IPS-20b (cell line): ENCODE measurements at regions not wholly inside any gene's neighbourhood (a gene's known extent, or its start where the extent isn't known, plus 50 kb on each side); places are given as distances from the start of the nearest gene placed in this dataset.
"Not testable (repeated sequence)": the region's sequence is repeated elsewhere in the genome, so short reads cannot be mapped to it uniquely, and the experiment has no call there.

Experiments
- H3K27ac ChIP-seq: one replicate; pipeline ENCODE4 v1.5.1; 2013; ENCODE audit warnings: low read length
- H3K27me3 ChIP-seq: 2 replicates; pipeline ENCODE4 v1.6.1; 2013; ENCODE audit warnings: mild to moderate bottlenecking, low read length, inconsistent platforms; ENCODE audit not compliant: insufficient read depth
- H3K36me3 ChIP-seq: 2 replicates; pipeline ENCODE4 v1.6.1; 2013; ENCODE audit warnings: low read depth, mild to moderate bottlenecking, inconsistent platforms, low read length, moderate library complexity; ENCODE audit not compliant: insufficient read depth
- H3K4me1 ChIP-seq: 2 replicates; pipeline ENCODE4 v1.6.1; 2013; ENCODE audit warnings: mild to moderate bottlenecking, control low read depth, inconsistent platforms, low read length, moderate library complexity; ENCODE audit not compliant: insufficient read depth
- H3K4me3 ChIP-seq: 2 replicates; pipeline ENCODE4 v1.5.1; 2013; ENCODE audit warnings: mild to moderate bottlenecking, low read length, inconsistent platforms
- H3K9ac ChIP-seq: 2 replicates; pipeline ENCODE4 v1.6.1; 2013; ENCODE audit warnings: low read depth, mild to moderate bottlenecking, inconsistent platforms, low read length, moderate library complexity
- H3K9me3 ChIP-seq: 2 replicates; pipeline ENCODE4 v1.6.1; 2013; ENCODE audit warnings: mild to moderate bottlenecking, low read depth, low read length, inconsistent platforms; ENCODE audit not compliant: insufficient read depth

- Histone ChIP-seq H3K9me3 (no peaks in the 10 kb centered on the region), H3K9ac (no peak overlapping the region), H3K4me1 (peaks cover 3% of the 10 kb centered on the region; the same call in 1 of the 2 replicates), H3K27ac (no peak overlapping the region), H3K4me3 (no peak overlapping the region), H3K27me3 (no peaks in the 10 kb centered on the region), H3K36me3 (no peaks in the 10 kb centered on the region)
Observed at GRCh38 chr6:147936703-147937470, 405.8 kb upstream of the SASH1 start.

DNA sequence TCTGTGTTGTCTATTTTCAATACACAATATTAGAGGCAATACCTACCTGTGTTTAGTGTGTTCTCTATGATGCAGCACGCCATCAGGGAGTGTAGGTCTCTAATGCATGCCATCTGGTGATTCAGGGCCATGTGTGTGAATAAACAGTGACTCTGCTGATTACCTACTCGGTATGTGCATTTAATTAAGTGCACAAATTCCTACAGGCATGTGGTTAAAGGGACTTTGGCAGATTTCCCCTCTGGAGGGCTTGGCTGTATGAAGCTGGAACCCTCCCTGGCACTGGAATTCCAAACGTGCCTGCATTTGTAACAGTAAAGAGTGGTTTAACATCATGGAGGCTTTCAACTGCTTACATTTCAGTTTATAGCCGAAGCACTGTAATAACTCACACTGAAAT is 401.5 kb upstream of the SASH1 start:
- Histone ChIP-seq H3K36me3 (no peaks in the 10 kb centered on the region), H3K9me3 (peaks cover 26% of the 10 kb centered on the region), H3K4me1 (peaks cover 5% of the 10 kb centered on the region; the same call in 1 of the 2 replicates), H3K27ac (no peak overlapping the region), H3K27me3 (no peaks in the 10 kb centered on the region), H3K9ac (no peak overlapping the region), H3K4me3 (no peak overlapping the region)

DNA sequence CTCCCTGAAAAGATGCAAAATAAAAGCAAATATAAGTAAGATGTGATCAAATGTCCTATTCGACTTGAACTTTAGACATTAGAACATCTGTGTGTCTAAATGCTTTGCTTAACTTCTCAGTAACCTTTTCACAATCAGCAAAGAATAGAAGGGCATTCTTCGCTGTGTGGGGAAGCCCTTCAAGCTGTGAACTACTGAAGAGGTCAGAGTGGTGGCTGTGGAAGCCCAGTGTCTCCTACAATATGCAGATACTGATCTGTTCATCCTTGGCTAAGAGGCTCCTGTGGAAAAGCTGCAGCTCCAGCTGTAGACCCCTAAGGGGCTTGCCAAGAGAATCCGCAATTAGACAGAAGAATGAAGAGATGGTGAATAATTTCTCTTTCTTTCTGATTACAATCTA is 400.3 kb upstream of the SASH1 start:
- Histone ChIP-seq H3K27me3 (no peaks in the 10 kb centered on the region), H3K9ac (no peak overlapping the region), H3K4me3 (no peak overlapping the region), H3K27ac (no peak overlapping the region), H3K4me1 (peaks cover 5% of the 10 kb centered on the region; the same call in 1 of the 2 replicates), H3K9me3 (peaks cover 26% of the 10 kb centered on the region), H3K36me3 (no peaks in the 10 kb centered on the region)

DNA sequence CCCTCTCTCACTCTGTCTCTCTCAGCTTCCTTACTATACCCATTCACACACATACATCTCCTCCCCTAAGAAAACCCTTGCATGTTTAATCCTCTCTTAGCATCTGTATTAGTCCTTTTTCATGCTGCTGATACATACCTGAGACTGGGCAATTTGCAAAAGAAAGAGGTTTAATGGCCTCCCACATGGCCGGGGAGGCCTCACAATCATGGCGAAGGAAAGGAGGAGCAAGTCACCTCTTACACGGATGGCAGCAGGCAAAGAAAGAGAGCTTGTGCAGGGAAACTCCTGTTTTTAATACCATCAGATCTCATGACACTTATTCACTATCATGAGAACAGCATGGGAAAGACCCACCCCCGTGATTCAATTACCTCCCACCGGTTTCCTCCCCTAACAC is 398.5 kb upstream of the SASH1 start:
- H3K36me3 ChIP-seq = no peaks in the 10 kb centered on the region
- no peak overlapping the region for H3K9ac ChIP-seq
- H3K4me1 ChIP-seq = peaks cover 5% of the 10 kb centered on the region; the same call in 1 of the 2 replicates
- no peak overlapping the region for H3K4me3 ChIP-seq
- no peak overlapping the region for H3K27ac ChIP-seq
- H3K27me3 ChIP-seq = no peaks in the 10 kb centered on the region
- H3K9me3 ChIP-seq = peaks cover 26% of the 10 kb centered on the region

- Histone ChIP-seq H3K36me3 (no peaks in the 10 kb centered on the region), H3K4me3 (no peak overlapping the region), H3K9me3 (peaks cover 26% of the 10 kb centered on the region), H3K27ac (no peak overlapping the region), H3K27me3 (no peaks in the 10 kb centered on the region), H3K4me1 (no peaks in the 10 kb centered on the region), H3K9ac (no peak overlapping the region)
Observed at GRCh38 chr6:147947521-147947920, 395.1 kb upstream of the SASH1 start.

DNA sequence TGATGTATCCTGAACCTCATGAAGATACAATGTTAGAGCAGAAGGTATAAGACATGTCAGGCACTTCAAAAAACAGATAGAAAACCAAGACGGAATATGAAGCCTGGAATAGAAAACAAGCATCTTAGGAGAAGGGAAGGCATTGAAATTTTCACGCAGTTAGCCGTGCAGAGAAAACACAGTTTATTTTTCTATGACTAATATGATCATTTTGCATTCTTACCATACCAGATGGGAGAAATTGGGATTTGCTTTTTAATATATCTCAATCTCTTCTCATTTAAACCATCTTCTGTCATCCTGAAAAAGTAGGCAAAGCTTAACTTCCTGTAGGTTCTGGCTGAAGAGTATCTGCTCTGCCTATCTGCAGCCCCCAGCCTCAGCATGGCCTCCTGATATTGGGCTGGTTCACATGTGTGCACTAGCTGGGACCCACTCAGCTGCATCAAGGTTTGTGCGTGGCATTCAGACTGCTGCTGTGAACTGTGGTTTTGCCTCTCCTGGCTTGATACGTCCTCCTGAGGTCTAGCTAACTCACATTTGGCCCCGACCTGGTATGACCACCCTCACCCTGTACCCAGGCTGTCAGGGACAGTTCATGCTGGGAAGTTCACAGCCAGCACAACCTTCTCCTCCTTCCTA is 392.5 kb upstream of the SASH1 start:
- no peaks in the 10 kb centered on the region for H3K36me3 ChIP-seq
- no peak overlapping the region for H3K27ac ChIP-seq
- H3K9ac ChIP-seq = no peak overlapping the region
- H3K9me3 ChIP-seq = peaks cover 9% of the 10 kb centered on the region
- H3K4me1 ChIP-seq = no peaks in the 10 kb centered on the region
- H3K4me3 ChIP-seq = no peak overlapping the region
- no peaks in the 10 kb centered on the region for H3K27me3 ChIP-seq

DNA sequence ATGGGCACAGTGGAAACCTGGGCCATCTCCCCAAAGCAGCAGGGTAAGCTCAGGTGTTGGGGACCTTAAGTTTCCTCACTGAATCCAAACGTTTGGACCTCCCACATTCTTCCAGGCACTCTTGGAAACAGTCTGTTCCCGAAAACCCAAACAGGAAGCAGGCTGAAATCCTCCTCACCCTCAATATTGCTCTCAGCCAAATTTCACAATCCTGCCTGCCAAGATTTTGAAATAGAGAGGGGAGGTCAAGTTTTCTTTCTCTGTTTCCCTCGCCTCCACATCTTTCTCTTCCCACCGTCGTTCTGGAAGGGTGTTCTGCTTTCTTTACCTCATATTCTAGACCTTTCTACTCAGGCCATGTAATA is 392.0 kb upstream of the SASH1 start:
- no peak overlapping the region for H3K9ac ChIP-seq
- no peak overlapping the region for H3K4me3 ChIP-seq
- H3K9me3 ChIP-seq = peaks cover 4% of the 10 kb centered on the region; the same call in 1 of the 2 replicates
- no peaks in the 10 kb centered on the region for H3K4me1 ChIP-seq
- H3K27me3 ChIP-seq = no peaks in the 10 kb centered on the region
- no peaks in the 10 kb centered on the region for H3K36me3 ChIP-seq
- no peak overlapping the region for H3K27ac ChIP-seq

- no peak overlapping the region for H3K9ac ChIP-seq
- no peaks in the 10 kb centered on the region for H3K27me3 ChIP-seq
- no peaks in the 10 kb centered on the region for H3K4me1 ChIP-seq
- H3K36me3 ChIP-seq = no peaks in the 10 kb centered on the region
- H3K4me3 ChIP-seq = no peak overlapping the region
- no peak overlapping the region for H3K27ac ChIP-seq
- no peaks in the 10 kb centered on the region for H3K9me3 ChIP-seq
Observed at GRCh38 chr6:147951726-147952125, 390.9 kb upstream of the SASH1 start.

DNA sequence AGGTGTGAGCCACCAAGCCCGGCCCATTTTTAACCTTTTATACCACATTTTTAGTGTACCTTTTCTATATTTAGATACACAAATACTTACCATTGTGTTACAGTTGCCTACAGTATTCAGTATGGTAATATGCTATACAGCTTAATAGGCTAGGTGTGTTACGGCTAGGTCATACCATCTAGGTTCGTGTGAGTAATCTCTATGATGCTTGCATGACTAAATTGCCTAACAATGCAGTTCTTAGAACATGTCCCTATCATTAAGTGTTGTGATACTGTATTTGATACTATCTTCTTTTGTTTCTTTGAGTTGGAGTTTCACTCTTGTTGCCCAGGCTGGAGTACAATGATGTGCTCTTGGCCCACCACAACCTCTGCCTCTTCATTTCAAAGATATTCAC is 387.7 kb upstream of the SASH1 start:
- Histone ChIP-seq H3K9ac (no peak overlapping the region), H3K27ac (no peak overlapping the region), H3K9me3 (no peaks in the 10 kb centered on the region), H3K36me3 (no peaks in the 10 kb centered on the region), H3K27me3 (no peaks in the 10 kb centered on the region), H3K4me1 (no peaks in the 10 kb centered on the region), H3K4me3 (no peak overlapping the region)

DNA sequence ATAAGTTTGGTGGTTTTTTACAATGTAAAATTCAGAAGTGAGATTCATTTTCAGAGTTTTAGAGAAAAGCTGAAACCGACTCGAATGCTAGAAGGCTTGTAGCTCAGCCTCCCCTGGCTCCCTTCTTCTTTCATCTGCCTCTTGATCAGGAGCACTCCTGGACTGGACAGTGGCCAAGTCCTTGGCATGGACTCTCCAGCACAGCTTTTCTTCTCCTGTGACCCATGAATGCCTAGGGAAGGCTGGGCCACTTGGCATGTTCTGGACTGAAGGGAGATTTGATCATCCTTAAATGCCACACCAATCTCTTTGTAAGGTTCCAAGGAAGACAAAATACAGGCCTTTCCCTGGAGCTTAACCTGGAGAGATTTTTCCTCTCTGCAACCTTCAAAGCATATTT is 384.0 kb upstream of the SASH1 start:
- H3K4me3 ChIP-seq = no peak overlapping the region
- no peaks in the 10 kb centered on the region for H3K4me1 ChIP-seq

DNA sequence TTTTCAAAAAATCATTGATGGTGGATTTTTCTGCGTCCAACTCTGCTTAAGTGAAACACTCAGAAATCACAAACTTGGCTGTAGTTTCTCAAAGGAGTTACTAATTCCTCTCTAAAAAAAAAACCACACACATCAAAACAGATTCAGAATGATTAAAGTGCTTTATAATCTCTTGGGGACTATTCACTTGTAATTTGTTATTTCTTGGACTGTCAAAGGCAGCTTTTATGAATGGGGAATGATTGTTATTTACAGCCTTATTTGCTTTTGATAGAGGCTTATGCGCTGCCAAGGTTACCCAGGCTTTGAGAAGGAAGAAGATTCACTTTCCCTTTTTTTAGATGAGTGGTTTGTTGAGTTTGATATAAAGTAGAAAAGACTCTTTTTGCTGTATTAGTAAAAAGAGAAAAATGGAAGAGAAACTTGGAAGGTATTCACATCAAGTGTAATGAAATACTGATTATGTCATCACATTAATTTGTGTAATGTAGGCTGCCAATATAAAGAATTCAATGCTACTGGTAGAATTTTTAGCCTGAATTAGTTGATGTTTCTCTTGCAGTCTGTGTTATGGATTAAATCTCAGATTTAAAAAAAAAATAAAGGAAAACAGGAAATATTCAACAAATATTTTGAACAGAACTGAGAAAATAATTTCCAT is 381.0 kb upstream of the SASH1 start:
- Histone ChIP-seq H3K27ac (no peak overlapping the region), H3K9ac (no peak overlapping the region), H3K4me3 (no peak overlapping the region), H3K4me1 (no peaks in the 10 kb centered on the region), H3K27me3 (no peaks in the 10 kb centered on the region), H3K36me3 (no peaks in the 10 kb centered on the region), H3K9me3 (no peaks in the 10 kb centered on the region)

More for the DNA sequence above, 384.0 kb upstream of the SASH1 start:
- Histone ChIP-seq H3K27ac (no peak overlapping the region), H3K9me3 (no peaks in the 10 kb centered on the region), H3K36me3 (no peaks in the 10 kb centered on the region), H3K9ac (no peak overlapping the region), H3K27me3 (no peaks in the 10 kb centered on the region)

DNA sequence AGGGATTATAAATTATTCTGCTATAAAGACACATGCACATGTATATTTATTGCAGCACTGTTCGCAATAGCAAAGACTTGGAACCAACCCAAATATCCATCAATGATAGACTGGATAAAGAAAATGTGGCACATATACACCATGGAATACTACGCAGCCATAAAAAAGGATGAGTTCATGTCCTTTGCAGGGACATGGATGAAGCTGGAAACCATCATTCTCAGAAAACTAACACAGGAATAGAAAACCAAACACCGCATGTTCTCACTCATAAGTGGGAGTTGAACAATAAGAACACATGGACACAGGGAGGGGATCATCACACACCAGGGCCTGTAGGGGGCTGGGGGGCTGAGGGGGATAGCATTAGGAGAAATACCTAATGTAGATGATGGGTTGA is 377.2 kb upstream of the SASH1 start:
- not testable (repeated sequence) for H3K4me3 ChIP-seq, H3K27me3 ChIP-seq, H3K9ac ChIP-seq, H3K4me1 ChIP-seq, H3K27ac ChIP-seq, H3K9me3 ChIP-seq, H3K36me3 ChIP-seq
